GM19463 (cell line): ENCODE measurements at regions not wholly inside any gene's neighbourhood (a gene's known extent, or its start where the extent isn't known, plus 50 kb on each side); places are given as distances from the start of the nearest gene placed in this dataset.

Experiments used
- ATAC-seq: cut with Tn5 transposase; IDR thresholded peaks from one replicate; pipeline ENCODE4 v1.9.1; 2021; ENCODE audit warnings: mild to moderate bottlenecking, moderate library complexity; ENCODE audit not compliant: unreplicated experiment

DNA sequence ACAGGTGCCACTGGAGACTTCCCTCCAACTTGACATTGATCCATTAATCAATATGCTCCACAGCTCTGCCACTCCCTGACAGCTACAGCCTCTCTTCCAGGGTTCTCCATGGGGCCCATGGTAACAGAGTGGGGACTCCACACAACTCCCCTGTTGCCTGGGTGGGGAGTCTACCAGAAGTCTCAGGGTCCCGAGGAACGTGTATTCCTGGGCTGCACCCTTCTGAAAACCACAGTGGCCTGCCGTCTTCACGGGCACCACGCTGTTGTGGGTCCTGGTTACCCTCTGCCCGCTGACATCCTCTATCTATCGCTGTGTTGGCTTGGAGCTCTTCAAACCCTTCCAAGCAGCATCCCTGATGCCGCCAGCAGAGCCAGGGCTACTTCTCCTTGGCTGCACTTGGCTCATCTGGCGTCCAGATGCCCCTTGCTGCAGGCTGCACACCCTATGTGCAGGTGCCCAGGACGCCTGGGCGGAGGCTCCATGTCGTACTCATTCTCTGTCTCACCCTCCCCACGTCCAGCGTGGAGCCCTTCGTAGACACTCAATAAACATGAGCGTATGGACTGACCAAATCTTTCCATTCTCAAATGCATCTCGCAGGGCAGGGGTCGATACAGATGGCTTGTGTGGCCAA is 1341.8 kb downstream of the TBC1D22A start:
- no peak for ATAC-seq

GRCh38 chr22:48103126-48103875 is 1340.9 kb downstream of the TBC1D22A start:
- no peak for ATAC-seq

GRCh38 chr22:48102581-48102980 is 1340.1 kb downstream of the TBC1D22A start:
- no peak for ATAC-seq

GRCh38 chr22:48101704-48102103 is 1339.3 kb downstream of the TBC1D22A start:
- no peak for ATAC-seq

DNA sequence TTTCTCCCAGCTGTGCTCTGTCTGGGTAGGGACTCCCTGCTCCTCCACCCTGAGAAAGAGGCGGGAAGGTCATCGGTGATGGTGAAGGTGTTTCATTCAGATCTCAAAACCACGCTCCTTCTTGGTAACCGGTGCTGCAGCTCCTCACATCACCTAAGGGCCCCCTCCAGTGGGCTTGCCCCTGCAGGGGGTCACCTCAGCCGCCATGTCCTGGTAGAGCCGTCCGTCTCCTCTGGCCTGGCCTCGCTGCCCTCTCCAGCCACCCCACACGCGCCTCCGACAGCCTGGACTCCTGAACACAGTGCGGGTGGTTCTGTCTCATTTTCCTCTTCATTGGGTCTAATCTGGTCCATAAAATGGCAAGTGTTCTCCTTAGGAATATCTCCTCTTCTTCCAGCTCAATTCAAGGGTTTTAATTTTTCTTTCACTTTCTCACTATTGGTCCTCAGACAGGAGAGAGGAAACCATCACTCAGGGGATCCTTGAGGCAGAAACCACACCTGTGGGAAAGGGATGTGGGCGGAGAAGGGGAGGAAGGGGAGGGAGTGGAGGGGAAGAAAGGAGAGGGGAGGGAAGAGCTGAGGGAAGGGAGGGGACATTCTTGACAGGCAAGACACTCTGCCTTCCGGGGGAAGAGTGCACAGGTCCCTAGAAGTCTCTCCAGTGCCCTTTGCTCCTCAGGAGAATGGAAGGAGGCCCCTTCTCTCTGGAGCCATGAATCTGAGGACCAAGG is 1338.4 kb downstream of the TBC1D22A start:
- ATAC-seq, result no peak

GRCh38 chr22:48099671-48100070 is 1337.2 kb downstream of the TBC1D22A start:
- ATAC-seq, result no peak

- no peak for ATAC-seq
Measured at GRCh38 chr22:48099251-48099650, 1336.8 kb downstream of the TBC1D22A start.

GRCh38 chr22:48098921-48099245 is 1336.4 kb downstream of the TBC1D22A start:
- ATAC-seq, result no peak

GRCh38 chr22:48098243-48098920 is 1335.9 kb downstream of the TBC1D22A start:
- peak; percentile 67 for ATAC-seq

- peak; percentile 33 for ATAC-seq
Measured at GRCh38 chr22:48097723-48098122, 1335.3 kb downstream of the TBC1D22A start.

GRCh38 chr22:48096851-48097665 is 1334.6 kb downstream of the TBC1D22A start:
- ATAC-seq, result no peak

DNA sequence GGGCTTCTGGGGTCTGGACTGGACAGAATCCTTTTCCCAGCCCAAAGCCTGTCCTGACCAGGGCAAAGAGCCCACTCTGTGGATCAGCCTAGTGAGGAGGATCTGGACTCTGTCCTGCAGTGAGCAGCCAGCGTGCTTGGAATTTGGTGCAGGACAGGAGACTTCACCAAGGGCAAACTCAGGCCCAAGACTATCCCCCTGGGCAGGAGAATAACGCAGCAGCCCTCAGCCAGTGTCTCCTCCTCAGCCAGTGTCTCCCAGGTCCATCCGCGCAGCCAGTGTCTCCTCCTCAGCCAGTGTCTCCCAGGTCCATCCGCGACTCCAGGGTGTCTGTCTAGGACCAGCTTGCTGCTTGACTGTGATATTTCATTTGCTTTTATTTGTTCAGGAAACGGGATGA is 1334.0 kb downstream of the TBC1D22A start:
- ATAC-seq, result no peak

DNA sequence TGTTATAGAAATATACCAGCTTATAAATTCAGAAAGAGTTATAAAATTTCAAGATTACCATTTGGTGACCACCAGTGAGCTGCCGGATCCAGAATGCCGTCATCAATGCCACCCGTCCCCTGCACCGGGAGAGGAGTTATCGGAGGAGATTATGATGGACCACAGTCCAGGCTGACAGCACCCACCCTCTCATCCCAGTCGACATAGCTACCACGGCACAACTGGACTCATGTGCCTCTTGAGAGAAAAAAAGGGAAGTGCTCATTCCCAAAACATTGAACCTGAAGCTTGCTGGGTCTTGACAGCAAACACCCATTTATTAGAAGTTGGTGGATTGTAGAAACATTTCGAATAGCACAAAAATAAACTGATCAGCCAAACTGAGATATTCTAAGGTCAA is 1331.5 kb downstream of the TBC1D22A start:
- no peak for ATAC-seq

GRCh38 chr22:48092866-48093265 is 1330.4 kb downstream of the TBC1D22A start:
- ATAC-seq, result no peak

DNA sequence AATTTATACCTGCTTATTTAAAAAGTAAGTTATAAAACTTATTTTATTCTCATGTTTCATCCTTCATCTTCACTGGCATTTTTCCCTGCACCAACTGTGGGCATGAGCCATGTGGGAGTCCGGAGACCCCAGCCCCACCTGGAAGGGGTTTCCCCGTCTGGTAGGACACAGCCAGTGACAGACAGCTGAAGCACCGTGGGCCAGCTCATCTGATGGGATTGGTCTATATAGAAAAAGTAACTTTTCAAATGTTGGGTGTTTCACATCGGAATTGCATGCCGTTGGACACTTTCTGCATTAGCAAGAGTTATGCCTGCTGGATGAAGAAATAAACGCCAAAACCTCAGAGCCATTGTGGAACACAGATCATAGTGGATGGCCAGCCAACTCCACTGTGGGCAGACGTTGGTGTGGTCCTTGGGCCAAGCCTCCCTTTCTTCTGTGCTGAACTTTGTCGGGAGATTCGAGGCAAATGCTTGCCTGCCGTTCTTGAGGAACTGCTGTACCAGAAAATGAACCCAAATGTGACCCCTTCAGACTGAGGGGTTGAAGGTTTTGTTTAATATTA is 1329.3 kb downstream of the TBC1D22A start:
- no peak for ATAC-seq

DNA sequence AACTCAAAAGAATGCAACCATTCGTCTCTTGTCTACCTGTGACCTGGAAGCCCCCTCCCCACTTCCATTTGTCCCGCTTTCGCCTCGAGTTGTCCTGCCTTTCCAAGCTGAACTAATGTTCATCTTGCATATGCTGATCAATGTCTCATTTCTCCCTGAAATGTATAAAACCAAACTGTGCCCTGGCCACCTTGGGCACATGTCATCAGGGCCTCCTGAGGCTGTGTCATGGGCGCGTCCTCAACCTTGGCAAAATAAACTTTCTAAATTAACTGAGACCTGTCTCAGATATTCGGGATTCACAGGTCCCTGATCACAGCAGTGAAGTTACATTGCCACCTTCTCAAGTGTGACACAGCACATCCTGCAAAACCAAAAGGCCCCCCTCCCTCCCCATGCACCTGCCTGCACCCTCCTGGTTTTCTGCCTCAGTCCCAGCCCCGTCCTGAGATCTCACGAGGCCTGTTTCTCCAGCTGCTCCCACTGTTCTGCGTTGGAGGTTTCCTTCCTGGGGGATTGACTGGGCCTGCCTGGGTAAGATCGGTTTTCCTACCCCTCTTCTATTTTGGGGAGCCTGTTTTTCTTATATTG is 1328.7 kb downstream of the TBC1D22A start:
- no peak for ATAC-seq

DNA sequence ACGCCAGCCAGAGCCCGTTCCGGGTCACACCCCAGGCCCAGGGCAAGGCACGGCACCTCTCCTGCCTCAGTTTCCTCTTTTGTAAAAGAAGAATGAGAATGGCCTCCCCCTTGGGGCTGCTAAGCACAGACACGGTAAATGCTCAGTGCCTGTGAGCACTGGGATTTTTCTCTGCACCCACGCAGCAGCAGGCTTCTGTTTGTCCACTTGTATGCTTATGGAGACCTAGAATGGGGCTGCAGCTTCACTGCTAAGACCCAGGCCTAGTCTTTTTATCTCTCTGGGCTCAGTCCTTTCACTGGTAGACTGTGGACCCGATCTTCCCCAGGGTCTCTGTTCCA is 1327.9 kb downstream of the TBC1D22A start:
- no peak for ATAC-seq

DNA sequence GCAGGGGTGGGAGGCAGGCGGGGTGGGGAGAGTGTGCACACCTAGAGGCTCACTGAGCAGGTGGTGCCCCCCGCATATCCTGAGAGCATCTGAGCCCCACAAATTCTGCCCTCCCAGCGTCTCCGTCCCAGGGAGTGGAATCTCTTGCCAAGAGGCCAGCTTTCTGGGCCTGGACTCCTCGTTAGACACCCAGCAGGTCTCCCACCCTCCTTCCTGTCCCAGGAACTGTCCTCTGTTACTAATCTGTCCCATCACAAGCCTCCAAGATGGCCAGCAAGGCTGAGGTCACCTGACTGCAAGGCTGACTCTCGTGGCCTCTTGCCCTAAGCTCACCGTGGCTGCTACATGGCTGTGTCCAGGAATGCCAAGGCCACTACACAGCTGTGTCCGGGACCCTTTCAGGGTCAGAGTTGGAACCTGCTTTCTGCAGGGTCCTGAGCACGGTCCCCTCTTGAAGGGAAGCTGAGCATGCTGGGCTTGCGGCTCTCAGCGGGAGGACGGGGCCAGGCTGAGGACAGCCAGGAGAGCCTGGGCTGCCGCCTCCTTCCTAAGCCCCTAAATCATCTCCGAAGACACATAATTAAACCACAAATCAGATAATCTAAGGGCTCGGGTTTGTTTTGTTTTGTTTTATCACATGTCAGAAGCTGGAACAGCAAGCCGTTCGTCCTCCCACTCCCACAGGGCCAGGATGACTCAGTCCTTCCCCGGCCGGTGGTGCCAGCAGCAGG is 1327.3 kb downstream of the TBC1D22A start:
- no peak for ATAC-seq

DNA sequence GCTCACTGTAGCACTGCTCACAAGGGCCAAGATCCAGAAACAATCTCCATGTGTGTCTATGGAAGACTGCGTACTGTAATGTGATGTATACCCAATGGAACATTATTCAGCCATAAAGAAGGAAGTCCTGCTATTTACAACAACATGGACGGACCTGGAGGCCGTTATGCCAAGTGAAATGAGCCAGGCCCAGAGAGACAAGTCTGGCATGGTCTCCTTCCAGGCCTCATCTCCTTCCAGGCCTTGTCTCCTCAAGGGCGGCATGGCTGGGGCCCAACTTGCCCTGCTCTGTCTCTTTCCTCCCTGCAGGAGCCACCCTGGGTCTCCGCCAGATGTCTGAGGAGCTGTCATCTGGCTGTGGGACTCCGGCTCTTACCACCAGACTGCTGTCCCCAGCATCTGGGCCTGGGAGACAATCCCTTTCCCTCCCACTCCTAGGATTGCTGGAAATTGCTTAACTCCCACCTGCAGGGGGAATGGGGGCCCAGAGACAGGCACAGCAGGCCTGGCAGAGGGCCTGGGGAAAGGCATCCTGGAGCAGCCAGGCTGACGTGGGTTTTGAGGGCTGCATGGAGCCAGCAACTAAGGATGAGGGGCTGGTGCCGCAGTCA is 1326.6 kb downstream of the TBC1D22A start:
- ATAC-seq, result no peak
